HepG2 (cell line): ENCODE measurements at regions not wholly inside any gene's neighbourhood (a gene's known extent, or its start where the extent isn't known, plus 50 kb on each side); places are given as distances from the start of the nearest gene placed in this dataset.

Experiments used
- ATAC-seq: fragments of 200-7000 bp; cut with Tn5 transposase; 3 replicates; pipeline ENCODE4 v1.9.1; 2020; ENCODE audit warnings: mild to moderate bottlenecking, moderate library complexity
- BruUV-seq: library from RNA; stranded (reverse); fragments of 400-500 nt; replicated peaks from 2 replicates; lab custom pipeline; 2021; lab: Mats Ljungman, UMichigan
- CTCF ChIA-PET: fragments of 300-600 bp; formaldehyde crosslinking; extraction: SDS; loops from one replicate; lab custom pipeline; 2021; ENCODE audit warnings: low total read pairs, inconsistent platforms, low intra/inter-chr PET ratio; lab: Yijun Ruan, JAX
- POLR2A ChIA-PET: fragments of 350-600 bp; sonication (Branson Sonifier 250); formaldehyde crosslinking; loops from one replicate; lab custom pipeline; 2020; ENCODE audit warnings: antibody characterized with exemption, inconsistent platforms; lab: Yijun Ruan, JAX
- DNase-seq: peaks from one replicate; pipeline ENCODE4 v3.0.0-alpha.2; 2015; ENCODE audit warnings: low spot score
- FAIRE-seq: peaks from 3 replicates; lab custom pipeline; 2011; peaks lifted over from hg19 to GRCh38; lab: Jason Lieb, UNC
- H2AFZ ChIP-seq: one replicate; pipeline ENCODE4 v1.6.1; 2011; ENCODE audit warnings: low read length, inconsistent platforms
- H3K27ac ChIP-seq: fragments of 300-600 bp; 3 replicates; pipeline ENCODE4 v1.8.0; 2011; ENCODE audit warnings: mixed run types, mild to moderate bottlenecking, mixed read lengths, low read length, inconsistent platforms; ENCODE audit not compliant: insufficient read depth; ENCODE audit errors: extremely low read length
- H3K27me3 ChIP-seq, 2 experiments: fragments of 200-600 bp in 1 of 2; 2 replicates in 1 of 2; 3 replicates in 1 of 2; pipeline versions ENCODE4 v1.6.0 to v1.8.0; 2011; ENCODE audit warnings: low read length in 2 of 2, mild to moderate bottlenecking in 2 of 2, moderate library complexity in 2 of 2, inconsistent platforms in 1 of 2; ENCODE audit not compliant: insufficient read depth in 2 of 2, control insufficient read depth in 1 of 2
- H3K36me3 ChIP-seq, 2 experiments: fragments of 200-600 bp in 1 of 2; replicated peaks in 1 of 2; 2 replicates in 1 of 2; 3 replicates in 1 of 2; pipeline versions ENCODE4 v1.5.1 to v1.8.0; 2011; ENCODE audit warnings: low read length in 2 of 2, inconsistent platforms in 1 of 2; ENCODE audit not compliant: insufficient read depth in 2 of 2, control insufficient read depth in 1 of 2
- H3K4me1 ChIP-seq: 2 replicates; pipeline ENCODE4 v1.5.1; 2012; ENCODE audit warnings: low read length, inconsistent platforms; ENCODE audit not compliant: insufficient read depth
- H3K4me2 ChIP-seq: 2 replicates; pipeline ENCODE4 v1.6.0; 2011; ENCODE audit warnings: low read depth, low read length, inconsistent platforms
- H3K4me3 ChIP-seq, 3 experiments: fragments of 200-600 bp in 1 of 3; sonication (generic), shearing (Covaris generic) in 1 of 3; replicated peaks in 1 of 3; 2 replicates each; pipeline ENCODE4 v1.5.1; 2011 to 2016; ENCODE audit warnings: low read length in 3 of 3, inconsistent platforms in 2 of 3, low read depth in 2 of 3, mild to moderate bottlenecking in 2 of 3, control low read depth in 1 of 3, mixed read lengths in 1 of 3; ENCODE audit not compliant: insufficient read depth in 1 of 3
- H3K79me2 ChIP-seq: one replicate; pipeline ENCODE4 v1.6.1; 2011; ENCODE audit warnings: low read length, inconsistent platforms; ENCODE audit not compliant: insufficient read depth
- H3K9ac ChIP-seq: 2 replicates; pipeline ENCODE4 v1.6.0; 2011; ENCODE audit warnings: mild to moderate bottlenecking, low read depth, low read length, inconsistent platforms; ENCODE audit not compliant: insufficient read depth
- H3K9me3 ChIP-seq: 2 replicates; pipeline ENCODE4 v1.5.1; 2012; ENCODE audit warnings: mild to moderate bottlenecking, low read length
- H4K20me1 ChIP-seq: 2 replicates; pipeline ENCODE4 v1.6.0; 2011; ENCODE audit warnings: inconsistent platforms, mild to moderate bottlenecking, low read length, moderate library complexity; ENCODE audit not compliant: insufficient read depth
- ARNT2 ChIP-seq: sonication (generic); formaldehyde crosslinking; IDR thresholded peaks from 2 replicates; pipeline ENCODE4 v1.8.0; 2022; ENCODE audit warnings: mild to moderate bottlenecking, low read depth, missing genetic modification reagents, moderate library complexity
- GABPB1 ChIP-seq: IDR thresholded peaks from 2 replicates; pipeline ENCODE4 v1.6.1; 2016; ENCODE audit warnings: mild to moderate bottlenecking, missing genetic modification reagents, moderate library complexity, missing compliant biosample characterization
- HOXA7 ChIP-seq: sonication (generic); formaldehyde crosslinking; IDR thresholded peaks from 2 replicates; pipeline ENCODE4 v1.8.1; 2022; ENCODE audit warnings: mild to moderate bottlenecking, missing genetic modification reagents, moderate library complexity
- KDM2A ChIP-seq: sonication (generic); formaldehyde crosslinking; IDR thresholded peaks from 2 replicates; pipeline ENCODE4 v1.4.0; 2020; ENCODE audit warnings: low read depth, missing genetic modification reagents, borderline replicate concordance
- PPARG ChIP-seq: conservative IDR thresholded peaks from 2 replicates; pipeline ENCODE4 v1.6.1; 2016; ENCODE audit warnings: missing biosample characterization, missing genetic modification reagents
- RARA ChIP-seq: IDR thresholded peaks from 2 replicates; pipeline ENCODE4 v1.6.1; 2016; ENCODE audit warnings: missing genetic modification reagents, missing compliant biosample characterization
- RBFOX2 ChIP-seq: fragments of 200-400 bp; formaldehyde crosslinking; IDR thresholded peaks from 2 replicates; pipeline ENCODE4 v1.6.1; 2017; ENCODE audit warnings: low read depth, mild to moderate bottlenecking, low read length
- SATB2 ChIP-seq: sonication (generic); formaldehyde crosslinking; IDR thresholded peaks from 2 replicates; pipeline ENCODE4 v1.5.0; 2020; ENCODE audit warnings: missing genetic modification reagents
- SMC3 ChIP-seq: IDR thresholded peaks from 2 replicates; pipeline ENCODE4 v1.6.1; 2011; ENCODE audit warnings: low read length, improper control_type of control experiment
- SSRP1 ChIP-seq: IDR thresholded peaks from 2 replicates; pipeline ENCODE4 v1.6.1; 2016; ENCODE audit warnings: control low read depth
- XRCC5 ChIP-seq: fragments of 200-400 bp; formaldehyde crosslinking; optimal IDR thresholded peaks from 2 replicates; pipeline ENCODE3; 2017; ENCODE audit warnings: mild to moderate bottlenecking, low read length
- ZKSCAN1 ChIP-seq: fragments of 150-350 bp; IDR thresholded peaks from 2 replicates; pipeline ENCODE4 v1.6.1; 2014; ENCODE audit warnings: low read length
- ZNF12 ChIP-seq: sonication (generic); formaldehyde crosslinking; IDR thresholded peaks from 2 replicates; pipeline ENCODE4 v1.5.0; 2020; ENCODE audit warnings: missing genetic modification reagents
- ZNF331 ChIP-seq: sonication (generic); formaldehyde crosslinking; IDR thresholded peaks from 2 replicates; pipeline ENCODE4 v1.4.0; 2020; ENCODE audit warnings: missing genetic modification reagents
- ZNF768 ChIP-seq: sonication (generic); formaldehyde crosslinking; IDR thresholded peaks from 2 replicates; pipeline ENCODE4 v1.4.0; 2020; ENCODE audit warnings: missing genetic modification reagents
- ZNF788 ChIP-seq: sonication (generic); formaldehyde crosslinking; IDR thresholded peaks from 2 replicates; pipeline ENCODE4 v1.5.0; 2020; ENCODE audit warnings: mild to moderate bottlenecking, missing genetic modification reagents, borderline replicate concordance
- ZNF790 ChIP-seq: sonication (generic); formaldehyde crosslinking; IDR thresholded peaks from 2 replicates; pipeline ENCODE4 v1.8.0; 2022; ENCODE audit warnings: missing genetic modification reagents, mild to moderate bottlenecking, borderline replicate concordance
- WGBS: methylation state at CpG from one replicate; pipeline ENCODE4 v1.1.6; 2017; ENCODE audit warnings: low lambda C conversion rate; 5-methylcytosine and 5-hydroxymethylcytosine counted together
- in situ Hi-C: cut with HindIII; loops from 2 replicates; pipeline ENCODE4 v1.10.0; 2017; ENCODE audit warnings: low pct_unique_long_range_greater_than_20kb; ENCODE audit not compliant: extremely low pct_ligation_motif_present
- intact Hi-C: fragments of 100-400 bp; cut with micrococcal nuclease; formaldehyde crosslinking; loops from one replicate; pipeline ENCODE4 v1.10.0; 2022; ENCODE audit not compliant: unreplicated experiment
- TF ChIP-seq, protein P1 (sequence below): sonication (generic); formaldehyde crosslinking; IDR thresholded peaks from 2 replicates; pipeline ENCODE4 v1.5.0; 2020; ENCODE audit warnings: mild to moderate bottlenecking, missing genetic modification reagents, borderline replicate concordance

DNA sequence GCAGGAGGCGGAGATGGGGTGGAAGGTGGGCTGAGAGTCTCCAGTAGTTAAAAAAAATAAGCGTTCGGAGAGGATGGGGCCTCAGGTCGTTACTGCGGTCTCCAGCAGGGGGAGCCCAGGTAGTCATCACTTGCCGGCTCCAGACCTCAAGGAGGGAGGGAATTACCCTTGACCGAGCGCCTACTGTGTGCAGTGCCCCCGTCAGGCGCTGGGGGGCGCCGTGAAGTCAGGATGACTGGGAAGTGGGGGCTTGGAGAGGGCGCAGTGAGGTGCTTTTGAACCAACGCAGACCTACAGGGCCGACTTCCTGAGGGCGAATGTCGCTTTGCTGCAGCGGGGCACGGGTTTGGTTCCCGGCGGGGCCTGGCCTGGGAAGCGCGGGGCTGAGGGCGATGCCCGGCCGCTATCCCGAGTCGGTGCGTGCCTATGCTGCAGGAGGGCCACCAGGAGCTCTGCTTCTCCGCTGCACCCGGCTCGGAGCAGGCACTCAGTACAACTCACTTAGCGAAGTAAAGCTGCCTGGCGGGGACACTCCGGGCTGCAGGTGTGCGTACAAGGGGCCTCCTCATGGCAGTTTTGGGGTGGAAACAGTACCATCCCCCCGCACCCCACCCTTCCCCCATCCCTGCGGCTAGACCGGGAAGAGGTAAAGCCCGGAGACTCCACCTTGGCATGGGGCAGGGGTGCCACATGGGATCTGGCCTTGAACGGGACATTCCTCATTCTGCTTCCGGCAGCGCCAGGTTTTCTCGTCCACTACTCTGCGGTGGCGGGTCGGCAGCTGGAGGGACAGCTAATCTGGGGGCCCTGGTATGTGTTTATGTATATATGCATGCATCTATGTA, 79.8 kb downstream of the RHCG start (continued):
- TF ChIP-seq KDM2A (CRISPR knock-in tag) (peak; percentile 33; the same call in 1 of the 2 replicates), GABPB1 (CRISPR knock-in tag) (peak; percentile 24; the same call in 1 of the 2 replicates), ZKSCAN1 (peak; percentile 40; the same call in 1 of the 2 replicates), ZNF331 (CRISPR knock-in tag) (0 out of 2 replicates have a peak, but pooled peaks have one; percentile 12), ZNF788 (CRISPR knock-in tag) (no peak), XRCC5 (peak; percentile 89), ZNF12 (no peak), ZNF768 (CRISPR knock-in tag) (0 out of 2 replicates have a peak, but pooled peaks have one; percentile 14), RBFOX2 (no peak), PPARG (CRISPR knock-in tag) (peak; percentile 56; the same call in 1 of the 2 replicates), SMC3 (peak; percentile 50), ARNT2 (no peak), SSRP1 (CRISPR knock-in tag) (no peak)
- TF ChIP-seq, all 625 proteins: peak for 28

DNA sequence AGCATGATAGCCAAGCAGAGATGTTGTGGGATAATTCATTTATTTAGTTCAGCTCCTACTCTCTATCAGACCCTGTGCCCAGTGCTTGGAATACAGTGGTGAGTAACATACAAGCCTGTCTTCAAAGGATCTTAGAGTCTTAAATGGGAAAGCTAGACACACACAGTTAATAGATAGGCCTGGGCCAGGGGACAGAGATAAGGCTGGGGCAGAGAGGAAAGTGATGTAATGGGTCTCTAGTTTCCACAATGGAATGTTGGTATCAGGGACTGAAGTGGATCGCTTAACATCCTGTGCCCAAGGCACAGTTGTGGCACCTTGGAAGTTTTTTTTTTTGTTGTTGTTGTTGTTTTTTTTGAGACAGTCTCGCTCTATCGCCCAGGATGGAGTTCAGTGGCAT, 79.9 kb upstream of the POLG start:
- Histone ChIP-seq H3K4me1 (no peaks in the 10 kb centered on the region), H4K20me1 (no peaks in the 10 kb centered on the region; the same call in 1 of the 2 replicates), H3K27me3 (peaks cover 2 to 41% of the 10 kb centered on the region in 2 experiments), H3K4me3 (no peak overlapping the region), H2AFZ (no peak overlapping the region), H3K27ac (no peak overlapping the region), H3K36me3 (no peaks in the 10 kb centered on the region), H3K9ac (no peak overlapping the region), H3K9me3 (no peaks in the 10 kb centered on the region), H3K79me2 (no peaks in the 10 kb centered on the region), H3K4me2 (no peak overlapping the region)
- intact Hi-C loops (no loop called here), in situ Hi-C loops (no loop called here)
- ChIA-PET POLR2A (no interaction called here), CTCF (no interaction called here)
- WGBS = 8% methylated on average over 3 of the region's 3 CpGs
- no peak for FAIRE-seq
- BruUV-seq = no TSS peak
- ATAC-seq = no peak
- DNase-seq = no peak
- no peak for TF ChIP-seq HOXA7 (CRISPR knock-in tag)
- TF ChIP-seq, protein P1, sequence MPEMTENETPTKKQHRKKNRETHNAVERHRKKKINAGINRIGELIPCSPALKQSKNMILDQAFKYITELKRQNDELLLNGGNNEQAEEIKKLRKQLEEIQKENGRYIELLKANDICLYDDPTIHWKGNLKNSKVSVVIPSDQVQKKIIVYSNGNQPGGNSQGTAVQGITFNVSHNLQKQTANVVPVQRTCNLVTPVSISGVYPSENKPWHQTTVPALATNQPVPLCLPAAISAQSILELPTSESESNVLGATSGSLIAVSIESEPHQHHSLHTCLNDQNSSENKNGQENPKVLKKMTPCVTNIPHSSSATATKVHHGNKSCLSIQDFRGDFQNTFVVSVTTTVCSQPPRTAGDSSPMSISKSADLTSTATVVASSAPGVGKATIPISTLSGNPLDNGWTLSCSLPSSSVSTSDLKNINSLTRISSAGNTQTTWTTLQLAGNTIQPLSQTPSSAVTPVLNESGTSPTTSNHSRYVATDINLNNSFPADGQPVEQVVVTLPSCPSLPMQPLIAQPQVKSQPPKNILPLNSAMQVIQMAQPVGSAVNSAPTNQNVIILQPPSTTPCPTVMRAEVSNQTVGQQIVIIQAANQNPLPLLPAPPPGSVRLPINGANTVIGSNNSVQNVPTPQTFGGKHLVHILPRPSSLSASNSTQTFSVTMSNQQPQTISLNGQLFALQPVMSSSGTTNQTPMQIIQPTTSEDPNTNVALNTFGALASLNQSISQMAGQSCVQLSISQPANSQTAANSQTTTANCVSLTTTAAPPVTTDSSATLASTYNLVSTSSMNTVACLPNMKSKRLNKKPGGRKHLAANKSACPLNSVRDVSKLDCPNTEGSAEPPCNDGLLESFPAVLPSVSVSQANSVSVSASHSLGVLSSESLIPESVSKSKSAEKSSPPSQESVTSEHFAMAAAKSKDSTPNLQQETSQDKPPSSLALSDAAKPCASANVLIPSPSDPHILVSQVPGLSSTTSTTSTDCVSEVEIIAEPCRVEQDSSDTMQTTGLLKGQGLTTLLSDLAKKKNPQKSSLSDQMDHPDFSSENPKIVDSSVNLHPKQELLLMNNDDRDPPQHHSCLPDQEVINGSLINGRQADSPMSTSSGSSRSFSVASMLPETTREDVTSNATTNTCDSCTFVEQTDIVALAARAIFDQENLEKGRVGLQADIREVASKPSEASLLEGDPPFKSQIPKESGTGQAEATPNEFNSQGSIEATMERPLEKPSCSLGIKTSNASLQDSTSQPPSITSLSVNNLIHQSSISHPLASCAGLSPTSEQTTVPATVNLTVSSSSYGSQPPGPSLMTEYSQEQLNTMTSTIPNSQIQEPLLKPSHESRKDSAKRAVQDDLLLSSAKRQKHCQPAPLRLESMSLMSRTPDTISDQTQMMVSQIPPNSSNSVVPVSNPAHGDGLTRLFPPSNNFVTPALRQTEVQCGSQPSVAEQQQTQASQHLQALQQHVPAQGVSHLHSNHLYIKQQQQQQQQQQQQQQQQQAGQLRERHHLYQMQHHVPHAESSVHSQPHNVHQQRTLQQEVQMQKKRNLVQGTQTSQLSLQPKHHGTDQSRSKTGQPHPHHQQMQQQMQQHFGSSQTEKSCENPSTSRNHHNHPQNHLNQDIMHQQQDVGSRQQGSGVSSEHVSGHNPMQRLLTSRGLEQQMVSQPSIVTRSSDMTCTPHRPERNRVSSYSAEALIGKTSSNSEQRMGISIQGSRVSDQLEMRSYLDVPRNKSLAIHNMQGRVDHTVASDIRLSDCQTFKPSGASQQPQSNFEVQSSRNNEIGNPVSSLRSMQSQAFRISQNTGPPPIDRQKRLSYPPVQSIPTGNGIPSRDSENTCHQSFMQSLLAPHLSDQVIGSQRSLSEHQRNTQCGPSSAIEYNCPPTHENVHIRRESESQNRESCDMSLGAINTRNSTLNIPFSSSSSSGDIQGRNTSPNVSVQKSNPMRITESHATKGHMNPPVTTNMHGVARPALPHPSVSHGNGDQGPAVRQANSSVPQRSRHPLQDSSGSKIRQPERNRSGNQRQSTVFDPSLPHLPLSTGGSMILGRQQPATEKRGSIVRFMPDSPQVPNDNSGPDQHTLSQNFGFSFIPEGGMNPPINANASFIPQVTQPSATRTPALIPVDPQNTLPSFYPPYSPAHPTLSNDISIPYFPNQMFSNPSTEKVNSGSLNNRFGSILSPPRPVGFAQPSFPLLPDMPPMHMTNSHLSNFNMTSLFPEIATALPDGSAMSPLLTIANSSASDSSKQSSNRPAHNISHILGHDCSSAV (CRISPR knock-in tag) = no peak
- TF ChIP-seq ZNF790 (CRISPR knock-in tag) = no peak
- no peak for TF ChIP-seq SATB2 (CRISPR knock-in tag)
- TF ChIP-seq RARA (CRISPR knock-in tag) = no peak
